ENCODE measurements at regions not wholly inside any gene's neighbourhood (a gene's known extent, or its start where the extent isn't known, plus 50 kb on each side); places are given as distances from the start of the nearest gene placed in this dataset.
"Not testable (repeated sequence)": the region's sequence is repeated elsewhere in the genome, so short reads cannot be mapped to it uniquely, and the experiment has no call there.

- TF ChIP-seq CBX8 (IDR thresholded peaks at IDR 0.05; ENCODE audit: borderline replicate concordance, low read depth, low read length): no peak
- TF ChIP-seq POU5F1 (IDR thresholded peaks at IDR 0.05; ENCODE audit: low read depth, low read length): no peak
These were observed 229.6 kb downstream of the OPA1 start (continued) for GRCh38 chr3:193822492-193823212.

- H3K9ac ChIP-seq (replicated peaks in 1 of 4; ENCODE audit: extremely low read depth in 1 of 4, low read depth in 3 of 4, low read length in 3 of 4); H3K4ac ChIP-seq (replicated peaks; ENCODE audit: insufficient read length, low read depth, low read length); H2AK5ac ChIP-seq (ENCODE audit: low read depth, low read length); H3K23ac ChIP-seq (ENCODE audit: insufficient read length); H3K18ac ChIP-seq (ENCODE audit: extremely low read depth, low read length); H3K14ac ChIP-seq (ENCODE audit: insufficient read length); H2BK120ac ChIP-seq (replicated peaks; ENCODE audit: low read depth, low read length); H3K9me3 ChIP-seq (ENCODE audit: insufficient read depth in 2 of 2, low read depth in 1 of 2, low read length in 1 of 2); H3K27me3 ChIP-seq (replicated peaks in 1 of 4; ENCODE audit: control insufficient read depth in 3 of 4, extremely low read depth in 1 of 4, insufficient read depth in 3 of 4, low read length in 3 of 4); H3K56ac ChIP-seq (replicated peaks; ENCODE audit: insufficient read length, low read depth, low read length); H3K27ac ChIP-seq (ENCODE audit: low read depth, low read length); H2AFZ ChIP-seq (ENCODE audit: low read length); H3K4me3 ChIP-seq (ENCODE audit: extremely low read depth in 1 of 4, insufficient read depth in 2 of 4, low read depth in 3 of 4, low read length in 4 of 4); H3K79me2 ChIP-seq (ENCODE audit: control insufficient read depth in 1 of 2, insufficient read depth in 2 of 2, low read length in 2 of 2); DNase-seq (ENCODE audit: low read depth in 1 of 2, low spot score in 2 of 2); H4K5ac ChIP-seq (ENCODE audit: insufficient read length, low read depth, low read length); POLR2A ChIA-PET (ENCODE audit: partially characterized antibody); H4K91ac ChIP-seq (replicated peaks; ENCODE audit: insufficient read length, low read length); H3K79me1 ChIP-seq (ENCODE audit: low read depth, low read length); H2BK5ac ChIP-seq (ENCODE audit: low read depth, low read length); H3K36me3 ChIP-seq (ENCODE audit: control insufficient read depth in 2 of 4, insufficient read depth in 4 of 4, low read length in 3 of 4); H3K23me2 ChIP-seq (ENCODE audit: low read depth, low read length); H2BK15ac ChIP-seq (ENCODE audit: low read length); H2BK12ac ChIP-seq (ENCODE audit: low read depth, low read length); H4K20me1 ChIP-seq (replicated peaks in 1 of 2; ENCODE audit: control insufficient read depth in 1 of 2, insufficient read depth in 2 of 2, low read length in 2 of 2); H4K8ac ChIP-seq (ENCODE audit: extremely low read depth, insufficient read depth, low read length); FAIRE-seq; H2BK20ac ChIP-seq (ENCODE audit: low read length); H3K4me2 ChIP-seq (ENCODE audit: insufficient read depth in 1 of 2, low read depth in 2 of 2, low read length in 2 of 2): not testable (repeated sequence)
- CTCF ChIA-PET (ENCODE audit: partially characterized antibody): interaction anchor here (0.7 kb wide), 1 partner anchor 155 kb away, joined by 3 read pairs; no protein-coding TSS in a partner anchor
- peaks cover 6 to 22% (median 16%) of the 10 kb centered on the region in 4 experiments; a peak in 5 of 7 replicates for H3K4me1 ChIP-seq (replicated peaks in 1 of 4; ENCODE audit: control insufficient read depth in 3 of 4, insufficient read depth in 4 of 4, low read length in 3 of 4)
- WGBS, 2 experiments (ENCODE audit: extremely low coverage in 1 of 2, insufficient coverage in 1 of 2, insufficient read length in 1 of 2, insufficient replicate concordance in 2 of 2, low coverage in 1 of 2, low lambda C conversion rate in 2 of 2, missing lambda C conversion rate in 1 of 2): 97% methylated on average over 3 of the region's 3 CpGs; no CpG with 5 or more reads in 1 of the 2 experiments
These were observed 230.2 kb downstream of the OPA1 start for GRCh38 chr3:193823213-193823605.

Measured in H1 (cell line).